DMS153 (cell line): ENCODE measurements at regions not wholly inside any gene's neighbourhood (a gene's known extent, or its start where the extent isn't known, plus 50 kb on each side); places are given as distances from the start of the nearest gene placed in this dataset.
"Not testable (repeated sequence)": the region's sequence is repeated elsewhere in the genome, so short reads cannot be mapped to it uniquely, and the experiment has no call there.

Source experiments
- DNase-seq: peaks from one replicate; lab custom pipeline; 2025; lab: John Stamatoyannopoulos, UW

GRCh38 chr16:63806794-63807506, 1314.9 kb downstream of the CDH11 start:
- DNase-seq: no peak

GRCh38 chr16:63804126-63804525, 1317.7 kb downstream of the CDH11 start:
- no peak for DNase-seq

GRCh38 chr16:63789603-63790002, 1332.3 kb downstream of the CDH11 start:
- no peak for DNase-seq

GRCh38 chr16:63787014-63787413, 1334.8 kb downstream of the CDH11 start:
- DNase-seq: no peak

- no peak for DNase-seq
These were observed 1336.7 kb downstream of the CDH11 start for GRCh38 chr16:63785170-63785569.

GRCh38 chr16:63776437-63776836, 1345.4 kb downstream of the CDH11 start:
- DNase-seq: no peak

GRCh38 chr16:63776034-63776433, 1345.8 kb downstream of the CDH11 start:
- no peak for DNase-seq

- no peak for DNase-seq
These were observed 1347.6 kb downstream of the CDH11 start for GRCh38 chr16:63774302-63774701.

- DNase-seq: no peak
These were observed 1352.7 kb downstream of the CDH11 start for GRCh38 chr16:63769211-63769610.

- DNase-seq: not testable (repeated sequence)
These were observed 1361.6 kb downstream of the CDH11 start for GRCh38 chr16:63760246-63760645.

- DNase-seq: no peak
These were observed 1369.5 kb downstream of the CDH11 start for GRCh38 chr16:63752347-63752746.

GRCh38 chr16:63749276-63749675, 1372.6 kb downstream of the CDH11 start:
- no peak for DNase-seq

GRCh38 chr16:63745456-63745855, 1376.4 kb downstream of the CDH11 start:
- DNase-seq: no peak

GRCh38 chr16:63744077-63744874, 1377.6 kb downstream of the CDH11 start:
- DNase-seq: no peak

- DNase-seq: no peak
These were observed 1379.7 kb downstream of the CDH11 start for GRCh38 chr16:63742150-63742549.

- DNase-seq: no peak
These were observed 1384.2 kb downstream of the CDH11 start for GRCh38 chr16:63737633-63738032.

- DNase-seq: no peak
These were observed 1386.4 kb downstream of the CDH11 start for GRCh38 chr16:63735456-63735855.

GRCh38 chr16:63720848-63721247, 1401.0 kb downstream of the CDH11 start:
- DNase-seq: no peak

GRCh38 chr16:63719926-63720325, 1401.9 kb downstream of the CDH11 start:
- DNase-seq: no peak

GRCh38 chr16:63717806-63718205, 1404.1 kb downstream of the CDH11 start:
- DNase-seq: no peak

GRCh38 chr16:63714876-63715275, 1407.0 kb downstream of the CDH11 start:
- DNase-seq: peak; percentile 92

GRCh38 chr16:63712725-63713124, 1409.1 kb downstream of the CDH11 start:
- no peak for DNase-seq

- no peak for DNase-seq
These were observed 1418.3 kb downstream of the CDH11 start for GRCh38 chr16:63703612-63704011.
